IMR-90 (cell line): ENCODE measurements at regions not wholly inside any gene's neighbourhood (a gene's known extent, or its start where the extent isn't known, plus 50 kb on each side); places are given as distances from the start of the nearest gene placed in this dataset.

Experiments
- ATAC-seq: fragments of 200-7000 bp; cut with Tn5 transposase; 2 replicates; pipeline ENCODE4 v1.9.1; 2020; ENCODE audit warnings: low read depth, mild to moderate bottlenecking, moderate library complexity
- BruUV-seq: library from RNA; stranded (reverse); fragments of 400-500 nt; replicated peaks from 2 replicates; lab custom pipeline; 2021; lab: Mats Ljungman, UMichigan
- CTCF ChIA-PET: fragments of 300-600 bp; formaldehyde crosslinking; extraction: SDS; loops from one replicate; lab custom pipeline; 2021; ENCODE audit warnings: antibody characterized with exemption; lab: Yijun Ruan, JAX
- POLR2A ChIA-PET: fragments of 300-600 bp; sonication (Branson Sonifier 250); formaldehyde crosslinking; loops from one replicate; lab custom pipeline; 2022; ENCODE audit warnings: antibody characterized with exemption; ENCODE audit not compliant: unreplicated experiment; lab: Charles Lee
- DNase-seq: peaks from one replicate; pipeline ENCODE4 v3.0.0; 2013
- H2AFZ ChIP-seq: replicated peaks from 2 replicates; pipeline ENCODE3; 2013; ENCODE audit warnings: low read length, mild to moderate bottlenecking; ENCODE audit not compliant: poor library complexity
- H2AK5ac ChIP-seq: 2 replicates; pipeline ENCODE4 v1.6.1; 2013; ENCODE audit warnings: low read depth, low read length, inconsistent platforms
- H2AK9ac ChIP-seq: replicated peaks from 2 replicates; pipeline ENCODE3; 2013; ENCODE audit warnings: mild to moderate bottlenecking, low read depth, low read length, moderate library complexity; ENCODE audit not compliant: poor library complexity
- H2BK120ac ChIP-seq: 2 replicates; pipeline ENCODE4 v1.6.1; 2013; ENCODE audit warnings: low read depth, low read length, inconsistent platforms
- H2BK15ac ChIP-seq: 3 replicates; pipeline ENCODE4 v1.6.1; 2013; ENCODE audit warnings: low read depth, low read length, inconsistent platforms
- H2BK20ac ChIP-seq: 2 replicates; pipeline ENCODE4 v1.6.1; 2013; ENCODE audit warnings: low read depth, mild to moderate bottlenecking, inconsistent platforms, low read length, moderate library complexity
- H2BK5ac ChIP-seq: 2 replicates; pipeline ENCODE4 v1.6.1; 2013; ENCODE audit warnings: mild to moderate bottlenecking, low read depth, low read length, inconsistent platforms; ENCODE audit not compliant: poor library complexity, severe bottlenecking
- H3K14ac ChIP-seq: replicated peaks from 2 replicates; pipeline ENCODE4 v1.6.1; 2013; ENCODE audit warnings: low read depth, low read length, inconsistent platforms
- H3K18ac ChIP-seq: 2 replicates; pipeline ENCODE4 v1.6.1; 2013; ENCODE audit warnings: low read depth, low read length, control low read depth
- H3K23ac ChIP-seq: 2 replicates; pipeline ENCODE4 v1.6.1; 2013; ENCODE audit warnings: low read depth, low read length, inconsistent platforms
- H3K27ac ChIP-seq: 2 replicates; pipeline ENCODE4 v1.5.1; 2013; ENCODE audit warnings: mild to moderate bottlenecking, control low read depth, low read length; ENCODE audit not compliant: insufficient read depth
- H3K27me3 ChIP-seq: 2 replicates; pipeline ENCODE4 v1.6.1; 2013; ENCODE audit warnings: low read length; ENCODE audit not compliant: control insufficient read depth, insufficient read depth
- H3K36me3 ChIP-seq: 2 replicates; pipeline ENCODE4 v1.6.1; 2013; ENCODE audit warnings: low read length, mixed read lengths; ENCODE audit not compliant: control insufficient read depth, insufficient read depth
- H3K4ac ChIP-seq: 2 replicates; pipeline ENCODE4 v1.6.1; 2013; ENCODE audit warnings: low read depth, low read length, inconsistent platforms
- H3K4me1 ChIP-seq: 2 replicates; pipeline ENCODE4 v1.6.1; 2013; ENCODE audit warnings: low read length, mixed read lengths; ENCODE audit not compliant: control insufficient read depth, insufficient read depth
- H3K4me2 ChIP-seq: 2 replicates; pipeline ENCODE4 v1.6.1; 2013; ENCODE audit warnings: low read depth, mild to moderate bottlenecking, control low read depth, low read length, moderate library complexity
- H3K4me3 ChIP-seq: 2 replicates; pipeline ENCODE4 v1.5.1; 2013; ENCODE audit warnings: low read depth, mild to moderate bottlenecking, control low read depth, low read length, moderate library complexity; ENCODE audit not compliant: insufficient read depth
- H3K56ac ChIP-seq: 2 replicates; pipeline ENCODE4 v1.6.1; 2013; ENCODE audit warnings: low read length, inconsistent platforms; ENCODE audit not compliant: insufficient read depth; ENCODE audit errors: extremely low read depth
- H3K79me1 ChIP-seq, 2 experiments: 2 replicates each; pipeline ENCODE4 v1.6.1; 2013; ENCODE audit warnings: low read length in 2 of 2, inconsistent platforms in 1 of 2, low read depth in 1 of 2
- H3K9ac ChIP-seq: 2 replicates; pipeline ENCODE4 v1.6.1; 2013; ENCODE audit warnings: low read depth, low read length, control low read depth
- H3K9me1 ChIP-seq: 2 replicates; pipeline ENCODE4 v1.6.1; 2013; ENCODE audit warnings: low read length, inconsistent platforms; ENCODE audit not compliant: insufficient read depth
- H3K9me3 ChIP-seq: 2 replicates; pipeline ENCODE4 v1.6.1; 2013; ENCODE audit warnings: low read length; ENCODE audit not compliant: control insufficient read depth, insufficient read depth
- H4K20me1 ChIP-seq: 2 replicates; pipeline ENCODE4 v1.6.1; 2013; ENCODE audit warnings: low read length, inconsistent platforms; ENCODE audit not compliant: insufficient read depth
- H4K5ac ChIP-seq: 2 replicates; pipeline ENCODE4 v1.6.1; 2013; ENCODE audit warnings: mild to moderate bottlenecking, low read depth, low read length, control low read depth
- H4K8ac ChIP-seq, 2 experiments: 2 replicates each; pipeline ENCODE4 v1.6.1; 2013; ENCODE audit warnings: low read depth in 2 of 2, low read length in 2 of 2, control low read depth in 1 of 2, inconsistent platforms in 1 of 2
- H4K91ac ChIP-seq: 2 replicates; pipeline ENCODE4 v1.6.1; 2013; ENCODE audit warnings: low read depth, low read length, inconsistent platforms; ENCODE audit not compliant: insufficient read depth
- RCOR1 ChIP-seq: IDR thresholded peaks from 2 replicates; pipeline ENCODE4 v1.6.1; 2012; ENCODE audit warnings: mild to moderate bottlenecking, low read length, improper control_type of control experiment; ENCODE audit not compliant: insufficient replicate concordance
- USF2 ChIP-seq: fragments of 150-350 bp; IDR thresholded peaks from 2 replicates; pipeline ENCODE4 v1.6.1; 2017; ENCODE audit warnings: mild to moderate bottlenecking, antibody characterized with exemption, low read length, low read depth
- WGBS, 2 experiments: methylation state at CpG; one replicate each; pipeline versions ENCODE4 v1.1.5 to v1.1.7; 2013; ENCODE audit warnings: missing lambda C conversion rate in 2 of 2; ENCODE audit not compliant: insufficient read length in 1 of 2; ENCODE audit errors: extremely low coverage in 2 of 2; 5-methylcytosine and 5-hydroxymethylcytosine counted together
- dilution Hi-C: fragments of 300-500 bp; cut with HindIII; formaldehyde crosslinking; loops from one replicate; pipeline ENCODE4 v1.14.3; 2018; ENCODE audit warnings: low sequenced_read_pairs; ENCODE audit not compliant: unreplicated experiment
- in situ Hi-C: fragments of 300-500 bp; cut with MboI; formaldehyde crosslinking; loops from 3 replicates; pipeline ENCODE4 v1.14.3; 2019; ENCODE audit warnings: low sequenced_read_pairs, inconsistent platforms, mixed read lengths
- intact Hi-C: fragments of 100-400 bp; cut with micrococcal nuclease; formaldehyde crosslinking; loops from 2 replicates; pipeline ENCODE4 v1.10.0; 2022

GRCh38 chr5:3680821-3681220 lies 85.2 kb downstream of the IRX1 start:
- ChIA-PET POLR2A (no interaction called here), CTCF (no interaction called here)
- Histone ChIP-seq H2BK15ac (no peak overlapping the region), H2AK5ac (no peak overlapping the region), H3K79me1 (no peaks in the 10 kb centered on the region), H4K91ac (no peak overlapping the region), H2AFZ (no peak overlapping the region), H3K27ac (no peak overlapping the region), H3K36me3 (no peaks in the 10 kb centered on the region), H2BK120ac (no peak overlapping the region), H2BK20ac (no peak overlapping the region), H3K4me3 (no peak overlapping the region), H4K20me1 (no peaks in the 10 kb centered on the region), H3K23ac (no peak overlapping the region), H3K14ac (no peak overlapping the region), H3K27me3 (no peaks in the 10 kb centered on the region), H3K9ac (no peak overlapping the region), H3K4me2 (no peak overlapping the region), H2BK5ac (no peak overlapping the region), H3K9me3 (peaks cover 39% of the 10 kb centered on the region), H4K8ac (no peak overlapping the region), H3K4me1 (no peaks in the 10 kb centered on the region), H2AK9ac (no peak overlapping the region), H3K4ac (no peak overlapping the region), H3K18ac (no peak overlapping the region), H3K56ac (no peak overlapping the region), H4K5ac (no peak overlapping the region), H3K9me1 (no peaks in the 10 kb centered on the region)
- no peak for TF ChIP-seq USF2
- no peak for TF ChIP-seq RCOR1
- intact Hi-C loops (no loop called here), dilution Hi-C loops (no loop called here), in situ Hi-C loops (no loop called here)
- BruUV-seq, result no TSS peak
- ATAC-seq (no peak), DNase-seq (no peak)
- WGBS, 2 experiments, result no CpG with 5 or more reads among the region's 5 CpGs
